Left lung (tissue), 4 donors: ENCODE measurements at regions not wholly inside any gene's neighbourhood (a gene's known extent, or its start where the extent isn't known, plus 50 kb on each side); places are given as distances from the start of the nearest gene placed in this dataset.
A peak's percentile ranks its signal among the peaks of the same experiment; 100 is the strongest.

Experiments
- ATAC-seq: fragments of 200-7000 bp; cut with Tn5 transposase; one replicate; pipeline ENCODE4 v1.9.1; 2020; ENCODE audit warnings: moderate library complexity
- DNase-seq, 4 donors: peaks; one replicate each; pipeline ENCODE4 v3.0.0-alpha.2; 2013 to 2020
- H3K27ac ChIP-seq, 2 donors: fragments of 200-600 bp; sonication (generic) in 1 of 2; one replicate each; pipeline versions ENCODE4 v1.5.0 to v1.8.0; 2020 to 2021
- H3K27me3 ChIP-seq, 2 donors: fragments of 200-600 bp; sonication (generic) in 1 of 2; one replicate each; pipeline versions ENCODE4 v1.5.0 to v1.8.0; 2020 to 2021
- H3K36me3 ChIP-seq, 2 donors: fragments of 200-600 bp; sonication (generic) in 1 of 2; one replicate each; pipeline versions ENCODE4 v1.5.0 to v1.8.0; 2020 to 2021
- H3K4me1 ChIP-seq, 2 donors: fragments of 200-600 bp; one replicate each; pipeline ENCODE4 v1.8.0; 2021
- H3K4me3 ChIP-seq, 2 donors: fragments of 200-600 bp; sonication (generic) in 1 of 2; one replicate each; pipeline versions ENCODE4 v1.5.0 to v1.8.0; 2020 to 2021; ENCODE audit warnings: mild to moderate bottlenecking in 1 of 2
- H3K9me3 ChIP-seq, 2 donors: fragments of 200-600 bp; sonication (generic) in 1 of 2; one replicate each; pipeline versions ENCODE4 v1.5.0 to v1.8.0; 2020 to 2021
- CTCF ChIP-seq, 2 donors: fragments of 200-600 bp; sonication (generic) in 1 of 2; IDR thresholded peaks; one replicate each; pipeline versions ENCODE4 v1.5.0 to v1.8.0; 2021; ENCODE audit warnings: antibody characterized with exemption in 2 of 2
- intact Hi-C, 2 donors: fragments of 100-400 bp; cut with DNase I; formaldehyde crosslinking; loops; one replicate each; pipeline versions ENCODE4 v1.11.2 to v1.14.2; 2022
- donor health status: DM: no; HTN: yes; CAD: no.
- donor health status: DM: no; HTN: no; CAD: no.

DNA sequence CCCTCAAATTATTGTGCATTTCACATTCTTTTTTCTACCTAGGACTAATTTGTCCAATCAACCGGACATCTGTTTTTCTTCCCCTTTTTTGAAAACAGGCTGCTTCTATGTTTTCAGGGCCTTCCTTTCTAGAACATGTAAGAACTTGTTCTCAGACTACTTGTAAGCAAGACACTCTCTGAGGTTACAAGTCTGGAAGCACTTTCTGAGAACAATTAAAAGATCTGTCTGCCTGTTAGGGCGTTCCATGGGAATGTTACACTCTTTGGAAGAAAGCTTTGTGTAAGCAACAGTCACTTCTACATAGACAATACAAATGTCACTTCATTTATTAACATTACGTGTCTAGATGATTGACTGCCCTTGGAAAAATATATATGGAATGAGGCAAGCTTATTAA lies 50.9 kb upstream of the HSPB3 start:
- no peaks in the 10 kb centered on the region for H3K36me3 ChIP-seq
- intact Hi-C loops: no loop called here
- peaks cover 0 to 5% of the 10 kb centered on the region in 2 donors for H3K4me1 ChIP-seq
- no peak overlapping the region for H3K27ac ChIP-seq
- DNase-seq (no peak), ATAC-seq (no peak)
- TF ChIP-seq CTCF (IDR thresholded peaks at IDR 0.05): no peak
- no peaks in the 10 kb centered on the region for H3K9me3 ChIP-seq
- H3K27me3 ChIP-seq: no peaks in the 10 kb centered on the region
- H3K4me3 ChIP-seq: no peak overlapping the region

- no peak overlapping the region for H3K27ac ChIP-seq
- no peak for TF ChIP-seq CTCF (IDR thresholded peaks at IDR 0.05)
These were observed 51.5 kb upstream of the HSPB3 start for GRCh38 chr5:54403885-54404416.

DNA sequence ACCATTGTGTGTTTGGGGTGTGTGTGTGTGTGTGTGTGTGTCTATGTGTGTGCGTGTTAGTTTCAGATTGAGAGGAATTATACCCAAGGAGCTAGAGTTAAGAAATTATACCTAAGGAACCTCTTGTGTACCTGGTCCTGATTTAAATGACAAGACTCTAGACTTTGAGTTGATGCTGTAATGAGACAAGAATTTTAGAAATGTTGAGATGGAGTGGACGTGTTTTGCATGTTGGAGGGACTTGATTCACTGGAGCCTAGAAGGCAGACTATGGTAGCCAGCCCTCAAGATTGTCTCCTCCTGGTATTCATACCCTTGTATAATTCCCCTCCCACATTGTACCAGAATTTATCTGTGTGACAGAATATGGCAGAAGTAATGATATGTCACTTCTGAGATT lies 52.4 kb upstream of the HSPB3 start:
- ATAC-seq (peak; percentile 23), DNase-seq (no peak)
- no peaks in the 10 kb centered on the region for H3K27me3 ChIP-seq
- H3K9me3 ChIP-seq: no peaks in the 10 kb centered on the region
- peaks cover 0 to 5% of the 10 kb centered on the region in 2 donors for H3K4me1 ChIP-seq
- TF ChIP-seq CTCF (IDR thresholded peaks at IDR 0.05): no peak
- no peak overlapping the region for H3K4me3 ChIP-seq
- no peaks in the 10 kb centered on the region for H3K36me3 ChIP-seq
- intact Hi-C loops: no loop called here
- no peak overlapping the region for H3K27ac ChIP-seq

More at GRCh38 chr5:54403885-54404416, 51.5 kb upstream of the HSPB3 start:
- H3K36me3 ChIP-seq: no peaks in the 10 kb centered on the region
- intact Hi-C loops: no loop called here
- H3K4me3 ChIP-seq: no peak overlapping the region
- no peak for DNase-seq
- no peaks in the 10 kb centered on the region for H3K27me3 ChIP-seq
- no peaks in the 10 kb centered on the region for H3K9me3 ChIP-seq
- peaks cover 0 to 5% of the 10 kb centered on the region in 2 donors for H3K4me1 ChIP-seq
- ATAC-seq: no peak

GRCh38 chr5:54401515-54401914 lies 54.0 kb upstream of the HSPB3 start:
- H3K36me3 ChIP-seq: no peaks in the 10 kb centered on the region
- no peak overlapping the region for H3K4me3 ChIP-seq
- no peak for TF ChIP-seq CTCF (IDR thresholded peaks at IDR 0.05)
- no peak overlapping the region for H3K27ac ChIP-seq
- intact Hi-C loops: no loop called here
- H3K27me3 ChIP-seq: no peaks in the 10 kb centered on the region
- H3K4me1 ChIP-seq: peaks cover 0 to 5% of the 10 kb centered on the region in 2 donors
- ATAC-seq: no peak
- DNase-seq: no peak
- H3K9me3 ChIP-seq: no peaks in the 10 kb centered on the region

DNA sequence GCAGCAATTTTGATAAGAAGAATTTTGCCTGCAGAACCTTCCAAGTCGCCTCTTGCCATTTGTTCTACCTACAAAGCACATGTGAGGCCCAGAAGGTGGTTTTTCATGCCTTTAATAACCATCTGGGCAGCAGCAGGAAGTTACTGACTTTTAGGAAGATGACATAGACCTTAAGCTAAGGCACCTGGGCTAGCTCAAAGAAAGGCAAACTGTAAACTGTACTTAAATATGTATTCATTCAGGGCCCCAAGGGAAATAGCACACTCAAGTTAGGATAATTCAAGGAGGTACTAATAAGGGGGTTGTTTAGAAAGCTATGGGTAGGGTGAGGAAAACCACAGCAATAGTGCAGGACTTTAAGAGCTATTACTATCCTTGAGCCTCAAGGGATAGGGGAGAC lies 57.3 kb upstream of the HSPB3 start:
- no peak for TF ChIP-seq CTCF (IDR thresholded peaks at IDR 0.05)
- intact Hi-C loops: no loop called here
- H3K4me3 ChIP-seq: no peak overlapping the region
- ATAC-seq (no peak), DNase-seq (no peak)
- H3K36me3 ChIP-seq: no peaks in the 10 kb centered on the region
- H3K27me3 ChIP-seq: no peaks in the 10 kb centered on the region
- no peaks in the 10 kb centered on the region for H3K4me1 ChIP-seq
- H3K27ac ChIP-seq: no peak overlapping the region
- no peaks in the 10 kb centered on the region for H3K9me3 ChIP-seq
